SH-SY5Y (cell line): ENCODE measurements at regions not wholly inside any gene's neighbourhood (a gene's known extent, or its start where the extent isn't known, plus 50 kb on each side); places are given as distances from the start of the nearest gene placed in this dataset.

Experiments used
- GATA2 ChIP-seq: IDR thresholded peaks from 2 replicates; pipeline ENCODE4 v1.6.1; 2011; ENCODE audit warnings: mild to moderate bottlenecking, low read depth, low read length
- GATA3 ChIP-seq: IDR thresholded peaks from 2 replicates; pipeline ENCODE4 v1.6.1; 2011; ENCODE audit warnings: low read depth, mild to moderate bottlenecking, low read length, moderate library complexity

- TF ChIP-seq GATA3 (no peak), GATA2 (no peak)
Measured at GRCh38 chr4:182136201-182136600, 107.0 kb upstream of the TENM3 start.

DNA sequence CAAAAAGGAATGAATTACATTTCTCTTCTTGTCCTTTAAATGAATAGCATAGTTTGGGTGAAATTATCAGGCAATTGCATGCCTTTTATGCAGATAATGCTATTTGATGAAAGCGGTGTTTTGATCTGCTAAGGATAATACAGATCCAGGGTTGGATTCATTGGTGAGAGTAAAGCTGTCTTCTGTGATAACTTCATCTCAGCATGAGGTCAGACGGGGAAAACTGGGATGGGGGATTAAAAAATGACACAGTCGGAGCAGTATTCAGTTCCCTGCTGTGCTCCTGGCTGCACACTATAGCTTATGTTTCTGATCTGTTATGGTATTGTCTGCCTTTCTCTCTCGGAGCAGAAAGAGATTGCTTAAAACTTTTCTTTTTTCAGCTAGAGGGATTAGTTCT, 105.9 kb upstream of the TENM3 start:
- no peak for TF ChIP-seq GATA2
- no peak for TF ChIP-seq GATA3

GRCh38 chr4:182139491-182139890, 103.7 kb upstream of the TENM3 start:
- TF ChIP-seq GATA3 (no peak), GATA2 (no peak)

- TF ChIP-seq GATA2 (no peak), GATA3 (no peak)
Measured at GRCh38 chr4:182140547-182140946, 102.7 kb upstream of the TENM3 start.

- TF ChIP-seq GATA2 (no peak), GATA3 (no peak)
Measured at GRCh38 chr4:182141061-182141460, 102.1 kb upstream of the TENM3 start.

DNA sequence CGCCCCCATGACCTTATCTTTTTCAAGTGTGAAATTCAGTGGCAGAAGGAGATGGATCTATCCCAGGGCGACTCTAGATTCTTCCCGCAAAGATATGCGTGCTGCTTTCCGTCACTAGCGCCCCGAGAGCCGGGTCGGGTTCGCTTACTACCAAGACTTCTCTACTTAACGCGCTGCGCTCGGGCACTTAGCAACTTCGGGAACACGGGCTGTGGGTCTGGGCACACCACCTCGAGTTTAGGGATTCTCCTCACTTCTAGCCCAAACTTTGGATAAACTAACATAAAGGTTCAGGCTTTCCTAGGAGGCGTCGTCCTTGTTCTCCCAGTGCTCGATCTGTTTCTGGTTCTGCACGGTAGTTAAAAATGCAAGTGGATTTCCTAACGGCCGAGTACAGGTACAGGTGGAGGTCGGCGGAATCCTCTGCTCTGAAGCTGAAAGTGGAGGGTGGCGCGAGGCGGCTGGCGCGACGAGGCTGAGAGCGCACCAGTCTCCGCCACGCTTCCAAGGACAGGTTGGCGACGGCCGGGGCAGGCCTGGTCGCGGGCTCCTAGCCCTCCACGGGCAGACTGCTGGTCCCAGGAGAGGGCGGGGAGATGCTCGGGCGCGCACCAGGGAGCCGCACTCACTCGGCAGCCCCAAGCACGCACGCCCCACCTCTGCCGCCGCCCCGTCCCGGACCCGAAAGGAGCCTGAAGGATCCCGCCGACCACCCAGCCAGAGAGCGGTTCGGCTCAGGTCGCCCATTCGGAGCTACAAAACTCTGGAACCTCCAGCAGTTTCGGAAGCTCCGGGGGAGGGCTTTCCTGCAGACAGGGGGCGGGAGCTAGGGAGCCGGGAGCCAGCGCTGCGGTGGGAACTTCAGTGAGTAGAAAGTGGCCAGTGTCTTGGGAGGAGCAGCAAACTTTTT, 100.8 kb upstream of the TENM3 start:
- TF ChIP-seq GATA2 (no peak), GATA3 (no peak)

DNA sequence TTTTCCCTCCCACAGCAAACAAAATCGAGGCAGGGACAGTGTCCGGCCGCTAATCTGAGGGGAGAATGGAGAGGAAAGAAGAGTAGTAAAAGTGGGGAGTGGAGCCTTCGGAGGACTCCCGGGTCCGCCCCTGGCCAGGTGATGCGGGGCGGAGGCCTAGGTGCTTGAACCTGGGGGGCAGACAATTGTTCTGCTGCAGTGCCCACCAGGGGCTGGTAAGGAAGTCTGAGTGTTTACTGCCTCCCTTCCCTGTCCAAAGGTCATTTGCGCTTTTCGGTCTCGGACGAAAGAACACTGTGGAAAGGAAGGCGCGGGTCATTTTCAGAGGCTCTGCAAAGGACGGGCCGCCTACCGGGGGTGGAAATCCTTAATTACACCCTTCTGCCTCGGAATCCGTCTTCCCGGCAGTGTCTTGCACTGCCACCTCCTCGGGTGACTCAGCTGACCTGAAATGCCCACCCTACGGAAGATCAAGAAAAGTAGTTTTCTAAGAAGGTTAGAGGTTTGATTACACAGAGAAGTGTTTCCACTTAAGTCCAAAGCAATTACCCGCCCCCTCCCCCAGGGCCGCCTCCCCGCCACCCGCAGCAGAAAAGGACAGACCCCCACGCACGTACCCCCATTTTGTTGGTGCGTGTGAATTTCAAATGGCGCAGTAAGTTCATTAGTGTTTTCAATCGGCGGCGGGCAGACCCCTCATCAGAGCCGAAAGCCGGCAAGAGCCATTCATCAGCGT, 99.9 kb upstream of the TENM3 start:
- TF ChIP-seq GATA3 (no peak), GATA2 (no peak)

- no peak for TF ChIP-seq GATA2
- TF ChIP-seq GATA3, result no peak
Measured at GRCh38 chr4:182143822-182144625, 99.2 kb upstream of the TENM3 start.

GRCh38 chr4:182144626-182145333, 98.4 kb upstream of the TENM3 start:
- no peak for TF ChIP-seq GATA3
- no peak for TF ChIP-seq GATA2

GRCh38 chr4:182145334-182145905, 97.8 kb upstream of the TENM3 start:
- no peak for TF ChIP-seq GATA3
- TF ChIP-seq GATA2, result no peak

DNA sequence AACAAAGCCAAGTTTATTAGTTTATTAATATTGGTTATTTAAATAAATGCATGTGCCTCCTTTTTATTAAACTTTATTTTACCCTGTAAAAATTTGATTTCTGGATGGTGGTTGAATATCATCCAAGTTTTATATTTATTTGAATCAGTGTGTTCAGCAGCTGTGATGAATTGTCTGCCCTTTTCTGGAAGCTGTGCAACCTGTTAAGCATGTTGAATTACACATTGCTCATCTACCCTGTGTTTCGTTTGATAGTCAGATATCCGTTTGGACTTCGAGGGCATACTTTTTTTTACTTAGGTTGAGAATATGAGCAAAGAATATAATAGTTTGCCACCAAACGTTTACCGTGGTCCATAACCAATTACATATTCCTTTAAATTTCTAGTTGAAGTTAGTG, 95.8 kb upstream of the TENM3 start:
- no peak for TF ChIP-seq GATA3
- TF ChIP-seq GATA2, result no peak

DNA sequence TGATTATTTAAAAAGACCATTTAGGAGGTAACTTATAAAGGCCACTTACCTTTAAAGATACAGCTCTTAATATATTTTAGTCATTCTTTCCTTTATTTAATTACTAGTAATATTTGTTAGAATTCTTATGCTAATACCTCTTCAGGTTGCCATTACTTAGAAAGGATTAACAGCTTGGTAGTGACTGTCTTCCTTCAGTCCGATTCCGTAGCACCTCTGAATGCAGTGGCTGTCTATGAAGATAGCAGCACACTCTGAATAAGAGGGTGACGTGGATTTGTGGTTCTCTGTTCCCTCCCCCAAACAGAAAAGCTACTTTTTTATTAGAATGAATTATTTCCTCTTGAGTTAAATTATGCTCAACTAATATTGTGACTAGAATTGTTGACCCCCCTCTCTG, 92.6 kb upstream of the TENM3 start:
- TF ChIP-seq GATA2, result no peak
- TF ChIP-seq GATA3, result no peak

GRCh38 chr4:182155806-182156205, 87.4 kb upstream of the TENM3 start:
- TF ChIP-seq GATA2 (peak; percentile 71; the same call in 1 of the 2 replicates), GATA3 (peak; percentile 93)

- TF ChIP-seq GATA2, result no peak
- TF ChIP-seq GATA3, result no peak
Measured at GRCh38 chr4:182163180-182163579, 80.0 kb upstream of the TENM3 start.
